Esophagus squamous epithelium (tissue), 4 donors: ENCODE measurements at regions not wholly inside any gene's neighbourhood (a gene's known extent, or its start where the extent isn't known, plus 50 kb on each side); places are given as distances from the start of the nearest gene placed in this dataset.

Source experiments
- POLR2A ChIP-seq, 4 donors: fragments of 450-650 bp; IDR thresholded peaks; one replicate each; pipeline ENCODE4 v1.6.1; 2017; ENCODE audit warnings: antibody characterized with exemption in 4 of 4, mild to moderate bottlenecking in 4 of 4, moderate library complexity in 3 of 4
- TF ChIP-seq, protein P1 (sequence below), 6 experiments: fragments of 450-650 bp in 4 of 6; fragments of 200-600 bp in 2 of 6; sonication (generic) in 2 of 6; IDR thresholded peaks; one replicate each; pipeline ENCODE4 v1.5.1; 2016 to 2019; ENCODE audit warnings: antibody characterized with exemption in 6 of 6, mild to moderate bottlenecking in 4 of 6, moderate library complexity in 4 of 6

- TF ChIP-seq, protein P1, sequence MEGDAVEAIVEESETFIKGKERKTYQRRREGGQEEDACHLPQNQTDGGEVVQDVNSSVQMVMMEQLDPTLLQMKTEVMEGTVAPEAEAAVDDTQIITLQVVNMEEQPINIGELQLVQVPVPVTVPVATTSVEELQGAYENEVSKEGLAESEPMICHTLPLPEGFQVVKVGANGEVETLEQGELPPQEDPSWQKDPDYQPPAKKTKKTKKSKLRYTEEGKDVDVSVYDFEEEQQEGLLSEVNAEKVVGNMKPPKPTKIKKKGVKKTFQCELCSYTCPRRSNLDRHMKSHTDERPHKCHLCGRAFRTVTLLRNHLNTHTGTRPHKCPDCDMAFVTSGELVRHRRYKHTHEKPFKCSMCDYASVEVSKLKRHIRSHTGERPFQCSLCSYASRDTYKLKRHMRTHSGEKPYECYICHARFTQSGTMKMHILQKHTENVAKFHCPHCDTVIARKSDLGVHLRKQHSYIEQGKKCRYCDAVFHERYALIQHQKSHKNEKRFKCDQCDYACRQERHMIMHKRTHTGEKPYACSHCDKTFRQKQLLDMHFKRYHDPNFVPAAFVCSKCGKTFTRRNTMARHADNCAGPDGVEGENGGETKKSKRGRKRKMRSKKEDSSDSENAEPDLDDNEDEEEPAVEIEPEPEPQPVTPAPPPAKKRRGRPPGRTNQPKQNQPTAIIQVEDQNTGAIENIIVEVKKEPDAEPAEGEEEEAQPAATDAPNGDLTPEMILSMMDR (IDR thresholded peaks at IDR 0.05): no peak
- TF ChIP-seq POLR2A (IDR thresholded peaks at IDR 0.05): no peak
These were observed 118.0 kb upstream of the GIMD1 start for GRCh38 chr4:106486533-106486932.
